ENCODE measurements at regions not wholly inside any gene's neighbourhood (a gene's known extent, or its start where the extent isn't known, plus 50 kb on each side); places are given as distances from the start of the nearest gene placed in this dataset.
"Not testable (repeated sequence)": the region's sequence is repeated elsewhere in the genome, so short reads cannot be mapped to it uniquely, and the experiment has no call there.

GRCh38 chr7:82675396-82675795, 231.8 kb upstream of the CACNA2D1 start:
- H3K9me3 ChIP-seq (ENCODE audit: insufficient read depth, low read depth, low read length) = no peaks in the 10 kb centered on the region

GRCh38 chr7:82674268-82674667, 230.7 kb upstream of the CACNA2D1 start:
- no peak overlapping the region for H3K4me3 ChIP-seq (ENCODE audit: low read length)
- no peak overlapping the region for H3K27ac ChIP-seq (ENCODE audit: low read length)
- H3K9me3 ChIP-seq (ENCODE audit: insufficient read depth, low read depth, low read length) = no peaks in the 10 kb centered on the region
- H3K27me3 ChIP-seq (ENCODE audit: insufficient read depth, low read length) = no peaks in the 10 kb centered on the region
- H3K4me1 ChIP-seq (ENCODE audit: insufficient read depth, low read length) = peaks cover 7% of the 10 kb centered on the region
- H3K9ac ChIP-seq (ENCODE audit: low read depth, low read length) = no peak overlapping the region
- no peaks in the 10 kb centered on the region for H3K36me3 ChIP-seq (ENCODE audit: insufficient read depth, low read depth, low read length)

More at GRCh38 chr7:82675396-82675795, 231.8 kb upstream of the CACNA2D1 start:
- no peak overlapping the region for H3K9ac ChIP-seq (ENCODE audit: low read depth, low read length)
- H3K27me3 ChIP-seq (ENCODE audit: insufficient read depth, low read length) = no peaks in the 10 kb centered on the region
- H3K36me3 ChIP-seq (ENCODE audit: insufficient read depth, low read depth, low read length) = no peaks in the 10 kb centered on the region
- H3K4me3 ChIP-seq (ENCODE audit: low read length) = no peak overlapping the region
- peaks cover 7% of the 10 kb centered on the region for H3K4me1 ChIP-seq (ENCODE audit: insufficient read depth, low read length)
- no peak overlapping the region for H3K27ac ChIP-seq (ENCODE audit: low read length)

- H3K27me3 ChIP-seq (ENCODE audit: insufficient read depth, low read length) = no peaks in the 10 kb centered on the region
These were observed 228.5 kb upstream of the CACNA2D1 start for GRCh38 chr7:82672078-82672477.

GRCh38 chr7:82669141-82669540, 225.6 kb upstream of the CACNA2D1 start:
- no peak overlapping the region for H3K4me3 ChIP-seq (ENCODE audit: low read length)
- no peaks in the 10 kb centered on the region for H3K36me3 ChIP-seq (ENCODE audit: insufficient read depth, low read depth, low read length)
- H3K9ac ChIP-seq (ENCODE audit: low read depth, low read length) = no peak overlapping the region
- no peaks in the 10 kb centered on the region for H3K27me3 ChIP-seq (ENCODE audit: insufficient read depth, low read length)
- H3K27ac ChIP-seq (ENCODE audit: low read length) = no peak overlapping the region
- H3K4me1 ChIP-seq (ENCODE audit: insufficient read depth, low read length) = no peaks in the 10 kb centered on the region
- no peaks in the 10 kb centered on the region for H3K9me3 ChIP-seq (ENCODE audit: insufficient read depth, low read depth, low read length)

More at GRCh38 chr7:82672078-82672477, 228.5 kb upstream of the CACNA2D1 start:
- H3K36me3 ChIP-seq (ENCODE audit: insufficient read depth, low read depth, low read length) = no peaks in the 10 kb centered on the region
- H3K27ac ChIP-seq (ENCODE audit: low read length) = no peak overlapping the region
- H3K9me3 ChIP-seq (ENCODE audit: insufficient read depth, low read depth, low read length) = no peaks in the 10 kb centered on the region
- H3K9ac ChIP-seq (ENCODE audit: low read depth, low read length) = no peak overlapping the region
- H3K4me1 ChIP-seq (ENCODE audit: insufficient read depth, low read length) = no peaks in the 10 kb centered on the region
- H3K4me3 ChIP-seq (ENCODE audit: low read length) = no peak overlapping the region

- no peak overlapping the region for H3K9ac ChIP-seq (ENCODE audit: low read depth, low read length)
- no peaks in the 10 kb centered on the region for H3K27me3 ChIP-seq (ENCODE audit: insufficient read depth, low read length)
- no peaks in the 10 kb centered on the region for H3K36me3 ChIP-seq (ENCODE audit: insufficient read depth, low read depth, low read length)
- no peaks in the 10 kb centered on the region for H3K4me1 ChIP-seq (ENCODE audit: insufficient read depth, low read length)
- H3K4me3 ChIP-seq (ENCODE audit: low read length) = no peak overlapping the region
- H3K9me3 ChIP-seq (ENCODE audit: insufficient read depth, low read depth, low read length) = no peaks in the 10 kb centered on the region
- H3K27ac ChIP-seq (ENCODE audit: low read length) = no peak overlapping the region
These were observed 225.1 kb upstream of the CACNA2D1 start for GRCh38 chr7:82668676-82669075.

GRCh38 chr7:82665966-82666507, 222.5 kb upstream of the CACNA2D1 start:
- no peak overlapping the region for H3K9ac ChIP-seq (ENCODE audit: low read depth, low read length)
- no peak overlapping the region for H3K27ac ChIP-seq (ENCODE audit: low read length)
- H3K9me3 ChIP-seq (ENCODE audit: insufficient read depth, low read depth, low read length) = no peaks in the 10 kb centered on the region
- H3K4me3 ChIP-seq (ENCODE audit: low read length) = no peak overlapping the region
- H3K27me3 ChIP-seq (ENCODE audit: insufficient read depth, low read length) = no peaks in the 10 kb centered on the region
- H3K36me3 ChIP-seq (ENCODE audit: insufficient read depth, low read depth, low read length) = no peaks in the 10 kb centered on the region
- H3K4me1 ChIP-seq (ENCODE audit: insufficient read depth, low read length) = no peaks in the 10 kb centered on the region

GRCh38 chr7:82655965-82656364, 212.4 kb upstream of the CACNA2D1 start:
- Histone ChIP-seq H3K4me1 (ENCODE audit: insufficient read depth, low read length) (no peaks in the 10 kb centered on the region), H3K4me3 (ENCODE audit: low read length) (no peak overlapping the region), H3K27ac (ENCODE audit: low read length) (no peak overlapping the region), H3K27me3 (ENCODE audit: insufficient read depth, low read length) (no peaks in the 10 kb centered on the region), H3K9ac (ENCODE audit: low read depth, low read length) (no peak overlapping the region), H3K9me3 (ENCODE audit: insufficient read depth, low read depth, low read length) (peaks cover 4% of the 10 kb centered on the region; the same call in 1 of the 2 replicates), H3K36me3 (ENCODE audit: insufficient read depth, low read depth, low read length) (no peaks in the 10 kb centered on the region)

GRCh38 chr7:82650095-82650494, 206.5 kb upstream of the CACNA2D1 start:
- not testable (repeated sequence) for H3K27ac ChIP-seq (ENCODE audit: low read length); H3K36me3 ChIP-seq (ENCODE audit: insufficient read depth, low read depth, low read length); H3K27me3 ChIP-seq (ENCODE audit: insufficient read depth, low read length); H3K4me3 ChIP-seq (ENCODE audit: low read length); H3K4me1 ChIP-seq (ENCODE audit: insufficient read depth, low read length); H3K9ac ChIP-seq (ENCODE audit: low read depth, low read length)
- H3K9me3 ChIP-seq (ENCODE audit: insufficient read depth, low read depth, low read length) = peaks cover 13% of the 10 kb centered on the region

GRCh38 chr7:82633592-82633991, 190.0 kb upstream of the CACNA2D1 start:
- Histone ChIP-seq H3K36me3 (ENCODE audit: insufficient read depth, low read depth, low read length) (no peaks in the 10 kb centered on the region), H3K9ac (ENCODE audit: low read depth, low read length) (no peak overlapping the region)

GRCh38 chr7:82631998-82632397, 188.4 kb upstream of the CACNA2D1 start:
- H3K9ac ChIP-seq (ENCODE audit: low read depth, low read length) = no peak overlapping the region
- H3K27ac ChIP-seq (ENCODE audit: low read length) = no peak overlapping the region
- no peaks in the 10 kb centered on the region for H3K36me3 ChIP-seq (ENCODE audit: insufficient read depth, low read depth, low read length)
- no peak overlapping the region for H3K4me3 ChIP-seq (ENCODE audit: low read length)
- H3K27me3 ChIP-seq (ENCODE audit: insufficient read depth, low read length) = no peaks in the 10 kb centered on the region
- H3K9me3 ChIP-seq (ENCODE audit: insufficient read depth, low read depth, low read length) = no peaks in the 10 kb centered on the region
- H3K4me1 ChIP-seq (ENCODE audit: insufficient read depth, low read length) = no peaks in the 10 kb centered on the region

More at GRCh38 chr7:82633592-82633991, 190.0 kb upstream of the CACNA2D1 start:
- Histone ChIP-seq H3K9me3 (ENCODE audit: insufficient read depth, low read depth, low read length) (no peaks in the 10 kb centered on the region), H3K4me3 (ENCODE audit: low read length) (no peak overlapping the region), H3K27ac (ENCODE audit: low read length) (no peak overlapping the region), H3K4me1 (ENCODE audit: insufficient read depth, low read length) (no peaks in the 10 kb centered on the region), H3K27me3 (ENCODE audit: insufficient read depth, low read length) (no peaks in the 10 kb centered on the region)

GRCh38 chr7:82629583-82629982, 186.0 kb upstream of the CACNA2D1 start:
- H3K27ac ChIP-seq (ENCODE audit: low read length) = no peak overlapping the region
- H3K9ac ChIP-seq (ENCODE audit: low read depth, low read length) = no peak overlapping the region
- no peak overlapping the region for H3K4me3 ChIP-seq (ENCODE audit: low read length)
- no peaks in the 10 kb centered on the region for H3K27me3 ChIP-seq (ENCODE audit: insufficient read depth, low read length)
- H3K36me3 ChIP-seq (ENCODE audit: insufficient read depth, low read depth, low read length) = no peaks in the 10 kb centered on the region
- H3K4me1 ChIP-seq (ENCODE audit: insufficient read depth, low read length) = no peaks in the 10 kb centered on the region
- no peaks in the 10 kb centered on the region for H3K9me3 ChIP-seq (ENCODE audit: insufficient read depth, low read depth, low read length)

GRCh38 chr7:82625377-82625776, 181.8 kb upstream of the CACNA2D1 start:
- no peak overlapping the region for H3K27ac ChIP-seq (ENCODE audit: low read length)
- no peak overlapping the region for H3K9ac ChIP-seq (ENCODE audit: low read depth, low read length)
- H3K4me1 ChIP-seq (ENCODE audit: insufficient read depth, low read length) = no peaks in the 10 kb centered on the region
- H3K4me3 ChIP-seq (ENCODE audit: low read length) = no peak overlapping the region
- no peaks in the 10 kb centered on the region for H3K9me3 ChIP-seq (ENCODE audit: insufficient read depth, low read depth, low read length)
- no peaks in the 10 kb centered on the region for H3K27me3 ChIP-seq (ENCODE audit: insufficient read depth, low read length)
- H3K36me3 ChIP-seq (ENCODE audit: insufficient read depth, low read depth, low read length) = no peaks in the 10 kb centered on the region

All from iPS-20b (cell line).